ENCODE measurements at regions not wholly inside any gene's neighbourhood (a gene's known extent, or its start where the extent isn't known, plus 50 kb on each side); places are given as distances from the start of the nearest gene placed in this dataset.

- TF ChIP-seq CTCF (tag by site-specific recombination; IDR thresholded peaks at IDR 0.05) (no peak), ZNF146 (tag by site-specific recombination; IDR thresholded peaks at IDR 0.05) (no peak), RBAK (tag by site-specific recombination; IDR thresholded peaks at IDR 0.05) (no peak)
These were observed 55.4 kb upstream of the LARS2 start for GRCh38 chr3:45332901-45333407.
